ENCODE measurements at regions not wholly inside any gene's neighbourhood (a gene's known extent, or its start where the extent isn't known, plus 50 kb on each side); places are given as distances from the start of the nearest gene placed in this dataset.

DNA sequence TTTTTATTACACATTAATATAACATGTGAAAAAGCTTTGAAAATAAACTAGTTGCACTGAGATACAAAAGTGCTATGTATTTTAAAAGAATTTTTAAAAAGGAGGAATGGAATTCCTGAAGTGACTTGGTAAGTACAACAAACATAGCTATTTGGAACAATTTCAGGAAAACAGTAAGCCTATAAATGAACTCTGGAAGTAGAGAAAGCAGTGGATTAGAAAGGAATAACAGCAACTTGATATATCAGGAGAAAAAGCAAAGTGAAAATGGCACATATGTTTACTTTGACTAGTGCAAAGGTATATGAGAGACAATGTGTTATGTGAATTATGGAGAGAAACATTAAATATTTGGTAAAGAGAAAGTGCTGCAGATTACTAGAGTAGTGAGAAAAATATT lies 811.7 kb downstream of the C12orf50 start:
- Histone ChIP-seq H3K27ac (ENCODE audit: low read depth, low read length, poor library complexity, severe bottlenecking) (no peak overlapping the region), H3K9ac (ENCODE audit: low read length) (no peak overlapping the region), H3K4me1 (ENCODE audit: insufficient read depth, low read length, severe bottlenecking) (no peaks in the 10 kb centered on the region), H3K9me3 (ENCODE audit: low read length) (no peaks in the 10 kb centered on the region), H3K9me2 (ENCODE audit: low read depth, low read length) (no peaks in the 10 kb centered on the region; the same call in 1 of the 2 replicates), H3K4me3 (ENCODE audit: low read depth, low read length, poor library complexity, severe bottlenecking) (no peak overlapping the region), H3F3A (ENCODE audit: insufficient read depth, low read length) (no peaks in the 10 kb centered on the region), H2AFZ (ENCODE audit: low read length) (no peak overlapping the region), H3K36me3 (ENCODE audit: insufficient read depth, low read length) (no peaks in the 10 kb centered on the region), H3K27me3 (ENCODE audit: insufficient read depth, low read length) (no peaks in the 10 kb centered on the region), H3K4me2 (ENCODE audit: low read length) (no peak overlapping the region), H3K79me2 (ENCODE audit: insufficient read depth, low read length) (no peaks in the 10 kb centered on the region), H4K20me1 (ENCODE audit: insufficient read depth, low read length) (no peaks in the 10 kb centered on the region)
- TF ChIP-seq, protein P1, sequence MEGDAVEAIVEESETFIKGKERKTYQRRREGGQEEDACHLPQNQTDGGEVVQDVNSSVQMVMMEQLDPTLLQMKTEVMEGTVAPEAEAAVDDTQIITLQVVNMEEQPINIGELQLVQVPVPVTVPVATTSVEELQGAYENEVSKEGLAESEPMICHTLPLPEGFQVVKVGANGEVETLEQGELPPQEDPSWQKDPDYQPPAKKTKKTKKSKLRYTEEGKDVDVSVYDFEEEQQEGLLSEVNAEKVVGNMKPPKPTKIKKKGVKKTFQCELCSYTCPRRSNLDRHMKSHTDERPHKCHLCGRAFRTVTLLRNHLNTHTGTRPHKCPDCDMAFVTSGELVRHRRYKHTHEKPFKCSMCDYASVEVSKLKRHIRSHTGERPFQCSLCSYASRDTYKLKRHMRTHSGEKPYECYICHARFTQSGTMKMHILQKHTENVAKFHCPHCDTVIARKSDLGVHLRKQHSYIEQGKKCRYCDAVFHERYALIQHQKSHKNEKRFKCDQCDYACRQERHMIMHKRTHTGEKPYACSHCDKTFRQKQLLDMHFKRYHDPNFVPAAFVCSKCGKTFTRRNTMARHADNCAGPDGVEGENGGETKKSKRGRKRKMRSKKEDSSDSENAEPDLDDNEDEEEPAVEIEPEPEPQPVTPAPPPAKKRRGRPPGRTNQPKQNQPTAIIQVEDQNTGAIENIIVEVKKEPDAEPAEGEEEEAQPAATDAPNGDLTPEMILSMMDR (IDR thresholded peaks at IDR 0.05; ENCODE audit: low read length): no peak
- no peak for TF ChIP-seq EZH2 (IDR thresholded peaks at IDR 0.05; ENCODE audit: borderline replicate concordance, low read length)

DNA sequence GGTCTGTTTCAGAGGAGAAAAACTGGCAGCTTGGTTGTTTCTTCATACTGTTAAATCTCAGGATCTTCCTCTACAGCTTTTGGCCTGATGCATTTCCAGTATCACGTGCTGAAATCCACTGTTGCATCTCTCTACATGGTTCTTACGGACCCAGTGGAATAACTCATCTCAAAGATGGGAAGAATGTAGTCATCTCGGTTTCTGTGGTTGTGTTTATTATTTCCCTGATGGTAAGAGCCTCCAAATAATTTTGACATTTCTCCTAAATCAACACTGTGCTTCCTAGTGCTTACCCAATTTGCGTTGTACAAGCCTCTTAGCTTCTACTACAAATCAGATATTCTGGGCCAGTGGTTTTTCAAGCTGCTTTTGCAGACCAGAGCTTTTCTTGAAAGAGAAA lies 812.8 kb downstream of the C12orf50 start:
- no peak overlapping the region for H3K4me2 ChIP-seq (ENCODE audit: low read length)
- H3K27ac ChIP-seq (ENCODE audit: low read depth, low read length, poor library complexity, severe bottlenecking): no peak overlapping the region
- H3K79me2 ChIP-seq (ENCODE audit: insufficient read depth, low read length): no peaks in the 10 kb centered on the region
- H3K4me1 ChIP-seq (ENCODE audit: insufficient read depth, low read length, severe bottlenecking): no peaks in the 10 kb centered on the region
- H2AFZ ChIP-seq (ENCODE audit: low read length): no peak overlapping the region
- H3K4me3 ChIP-seq (ENCODE audit: low read depth, low read length, poor library complexity, severe bottlenecking): no peak overlapping the region
- no peaks in the 10 kb centered on the region; the same call in 1 of the 2 replicates for H3K9me2 ChIP-seq (ENCODE audit: low read depth, low read length)
- no peaks in the 10 kb centered on the region for H3F3A ChIP-seq (ENCODE audit: insufficient read depth, low read length)
- H3K27me3 ChIP-seq (ENCODE audit: insufficient read depth, low read length): no peaks in the 10 kb centered on the region
- H3K36me3 ChIP-seq (ENCODE audit: insufficient read depth, low read length): no peaks in the 10 kb centered on the region
- no peak overlapping the region for H3K9ac ChIP-seq (ENCODE audit: low read length)
- no peak for TF ChIP-seq EZH2 (IDR thresholded peaks at IDR 0.05; ENCODE audit: borderline replicate concordance, low read length)
- TF ChIP-seq, protein P1 (IDR thresholded peaks at IDR 0.05; ENCODE audit: low read length): no peak
- H3K9me3 ChIP-seq (ENCODE audit: low read length): no peaks in the 10 kb centered on the region
- H4K20me1 ChIP-seq (ENCODE audit: insufficient read depth, low read length): no peaks in the 10 kb centered on the region

DNA sequence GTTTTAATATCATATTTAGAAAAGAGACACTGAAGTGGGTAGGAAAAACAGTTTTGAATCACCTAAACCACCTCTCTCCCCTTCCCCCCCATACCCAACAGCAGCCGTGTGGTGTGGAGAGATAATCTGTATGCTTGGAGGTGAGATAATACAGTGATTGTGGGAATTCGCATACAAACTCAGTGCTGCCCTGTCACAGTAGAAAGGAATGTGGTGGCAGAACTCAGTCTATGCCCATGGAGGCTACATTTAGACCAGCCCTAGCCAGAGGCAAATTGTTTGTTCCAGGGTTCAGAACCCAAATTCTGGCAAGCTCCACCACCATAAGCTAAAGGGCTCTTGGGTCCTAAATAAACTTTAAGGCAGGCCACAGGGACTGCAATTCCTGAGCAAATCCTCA lies 827.0 kb downstream of the C12orf50 start:
- H3K79me2 ChIP-seq (ENCODE audit: insufficient read depth, low read length): no peaks in the 10 kb centered on the region
- H4K20me1 ChIP-seq (ENCODE audit: insufficient read depth, low read length): no peaks in the 10 kb centered on the region
- H3K4me3 ChIP-seq (ENCODE audit: low read depth, low read length, poor library complexity, severe bottlenecking): no peak overlapping the region
- no peaks in the 10 kb centered on the region for H3K36me3 ChIP-seq (ENCODE audit: insufficient read depth, low read length)
- TF ChIP-seq, protein P1 (IDR thresholded peaks at IDR 0.05; ENCODE audit: low read length): no peak
- no peak for TF ChIP-seq EZH2 (IDR thresholded peaks at IDR 0.05; ENCODE audit: borderline replicate concordance, low read length)
- no peak overlapping the region for H3K9ac ChIP-seq (ENCODE audit: low read length)
- no peaks in the 10 kb centered on the region for H3F3A ChIP-seq (ENCODE audit: insufficient read depth, low read length)
- H3K4me2 ChIP-seq (ENCODE audit: low read length): no peak overlapping the region
- no peaks in the 10 kb centered on the region for H3K9me2 ChIP-seq (ENCODE audit: low read depth, low read length)
- no peaks in the 10 kb centered on the region for H3K4me1 ChIP-seq (ENCODE audit: insufficient read depth, low read length, severe bottlenecking)
- H3K27me3 ChIP-seq (ENCODE audit: insufficient read depth, low read length): no peaks in the 10 kb centered on the region
- no peak overlapping the region for H3K27ac ChIP-seq (ENCODE audit: low read depth, low read length, poor library complexity, severe bottlenecking)
- H3K9me3 ChIP-seq (ENCODE audit: low read length): no peaks in the 10 kb centered on the region
- H2AFZ ChIP-seq (ENCODE audit: low read length): no peak overlapping the region

All from OCI-LY1 (cell line).